MCF 10A (cell line): ENCODE measurements at regions not wholly inside any gene's neighbourhood (a gene's known extent, or its start where the extent isn't known, plus 50 kb on each side); places are given as distances from the start of the nearest gene placed in this dataset.

Experiments
- BruUV-seq: library from RNA; stranded (reverse); fragments of 400-500 nt; replicated peaks from 2 replicates; lab custom pipeline; 2021; lab: Mats Ljungman, UMichigan
- CTCF ChIA-PET: fragments of 300-600 bp; sonication (Branson Sonifier 250); formaldehyde crosslinking; extraction: SDS; loops from one replicate; lab custom pipeline; 2021; ENCODE audit warnings: antibody characterized with exemption, inconsistent platforms; lab: Yijun Ruan, JAX
- POLR2A ChIA-PET: fragments of 300-600, 350-650 bp; sonication (Branson Sonifier 250); formaldehyde crosslinking; extraction: SDS; loops from one replicate; lab custom pipeline; 2020; ENCODE audit warnings: antibody characterized with exemption, inconsistent platforms; lab: Yijun Ruan, JAX
- DNase-seq: peaks from one replicate; pipeline ENCODE4 v3.0.0-alpha.2; 2018; ENCODE audit not compliant: unreplicated experiment
- H3K27ac Mint-ChIP-seq: one replicate; pipeline ENCODE4 v1.8.0; 2022; ENCODE audit warnings: mild to moderate bottlenecking, low read depth, mixed read lengths; ENCODE audit not compliant: unreplicated experiment
- H3K27me3 Mint-ChIP-seq: one replicate; pipeline ENCODE4 v1.8.0; 2022; ENCODE audit warnings: mixed read lengths; ENCODE audit not compliant: insufficient read depth, unreplicated experiment
- H3K36me3 Mint-ChIP-seq: one replicate; pipeline ENCODE4 v1.8.0; 2022; ENCODE audit warnings: mild to moderate bottlenecking, moderate library complexity, mixed read lengths; ENCODE audit not compliant: insufficient read depth, unreplicated experiment
- H3K4me1 Mint-ChIP-seq: one replicate; pipeline ENCODE4 v1.8.0; 2022; ENCODE audit warnings: mixed read lengths; ENCODE audit not compliant: insufficient read depth, unreplicated experiment
- H3K4me3 Mint-ChIP-seq: one replicate; pipeline ENCODE4 v1.8.0; 2022; ENCODE audit warnings: mild to moderate bottlenecking, moderate library complexity, mixed read lengths; ENCODE audit not compliant: unreplicated experiment
- H3K9me3 Mint-ChIP-seq: one replicate; pipeline ENCODE4 v1.8.0; 2022; ENCODE audit warnings: mixed read lengths; ENCODE audit not compliant: unreplicated experiment
- intact Hi-C: fragments of 100-400 bp; cut with micrococcal nuclease; formaldehyde crosslinking; loops from 2 replicates; pipeline ENCODE4 v1.14.1; 2022
- TF ChIP-seq, protein P1 (sequence below): fragments of 200-600 bp; IDR thresholded peaks from one replicate; pipeline ENCODE4 v1.8.0; 2022; ENCODE audit warnings: antibody characterized with exemption, mild to moderate bottlenecking; ENCODE audit not compliant: unreplicated experiment

DNA sequence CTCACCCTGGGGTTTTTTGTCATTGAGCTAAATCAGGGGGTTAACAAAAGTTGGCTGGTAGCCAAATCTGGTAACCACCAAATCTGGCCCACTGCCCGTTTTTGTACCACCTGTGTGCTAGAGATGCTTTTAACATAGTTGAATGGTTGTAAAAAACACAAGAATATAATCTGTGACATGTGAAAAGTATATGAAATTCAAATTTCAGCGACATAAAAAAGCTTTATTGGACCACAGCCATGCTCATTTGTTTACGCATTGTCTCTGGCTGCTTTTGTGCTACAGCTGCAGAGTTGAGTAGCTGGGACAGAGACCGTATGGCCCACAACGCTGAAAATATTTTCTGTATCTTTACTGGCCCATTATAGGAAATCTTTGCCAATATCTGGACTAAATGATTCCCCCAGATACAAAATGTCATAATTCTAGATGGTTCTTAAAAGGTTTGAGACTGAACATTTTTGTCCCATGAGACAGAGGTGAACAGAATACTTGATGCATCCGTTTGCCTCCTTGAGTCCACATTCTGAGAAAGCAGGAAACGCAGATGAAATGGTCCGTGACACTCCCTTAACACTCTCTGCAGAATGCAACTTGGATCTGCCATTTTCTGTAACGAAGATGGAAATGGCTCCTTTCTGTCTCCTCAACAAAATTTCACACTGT is 120.9 kb upstream of the PDZRN3 start:
- intact Hi-C loops, result no loop called here
- Mint-ChIP-seq H3K27me3 (no peaks in the 10 kb centered on the region), H3K4me3 (no peak overlapping the region), H3K36me3 (no peaks in the 10 kb centered on the region), H3K4me1 (no peaks in the 10 kb centered on the region), H3K9me3 (no peaks in the 10 kb centered on the region), H3K27ac (no peak overlapping the region)
- BruUV-seq, result no TSS peak
- ChIA-PET CTCF (interaction anchor here (0.6 to 2.1 kb wide), 2 partner anchors 44 to 237 kb away, joined by 3 to 7 read pairs; no protein-coding TSS in a partner anchor), POLR2A (interaction anchor here (1.1 kb wide), 1 partner anchor 18 kb away, joined by 3 read pairs; no protein-coding TSS in a partner anchor)
- no peak for DNase-seq
- TF ChIP-seq, protein P1, sequence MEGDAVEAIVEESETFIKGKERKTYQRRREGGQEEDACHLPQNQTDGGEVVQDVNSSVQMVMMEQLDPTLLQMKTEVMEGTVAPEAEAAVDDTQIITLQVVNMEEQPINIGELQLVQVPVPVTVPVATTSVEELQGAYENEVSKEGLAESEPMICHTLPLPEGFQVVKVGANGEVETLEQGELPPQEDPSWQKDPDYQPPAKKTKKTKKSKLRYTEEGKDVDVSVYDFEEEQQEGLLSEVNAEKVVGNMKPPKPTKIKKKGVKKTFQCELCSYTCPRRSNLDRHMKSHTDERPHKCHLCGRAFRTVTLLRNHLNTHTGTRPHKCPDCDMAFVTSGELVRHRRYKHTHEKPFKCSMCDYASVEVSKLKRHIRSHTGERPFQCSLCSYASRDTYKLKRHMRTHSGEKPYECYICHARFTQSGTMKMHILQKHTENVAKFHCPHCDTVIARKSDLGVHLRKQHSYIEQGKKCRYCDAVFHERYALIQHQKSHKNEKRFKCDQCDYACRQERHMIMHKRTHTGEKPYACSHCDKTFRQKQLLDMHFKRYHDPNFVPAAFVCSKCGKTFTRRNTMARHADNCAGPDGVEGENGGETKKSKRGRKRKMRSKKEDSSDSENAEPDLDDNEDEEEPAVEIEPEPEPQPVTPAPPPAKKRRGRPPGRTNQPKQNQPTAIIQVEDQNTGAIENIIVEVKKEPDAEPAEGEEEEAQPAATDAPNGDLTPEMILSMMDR, result no peak

DNA sequence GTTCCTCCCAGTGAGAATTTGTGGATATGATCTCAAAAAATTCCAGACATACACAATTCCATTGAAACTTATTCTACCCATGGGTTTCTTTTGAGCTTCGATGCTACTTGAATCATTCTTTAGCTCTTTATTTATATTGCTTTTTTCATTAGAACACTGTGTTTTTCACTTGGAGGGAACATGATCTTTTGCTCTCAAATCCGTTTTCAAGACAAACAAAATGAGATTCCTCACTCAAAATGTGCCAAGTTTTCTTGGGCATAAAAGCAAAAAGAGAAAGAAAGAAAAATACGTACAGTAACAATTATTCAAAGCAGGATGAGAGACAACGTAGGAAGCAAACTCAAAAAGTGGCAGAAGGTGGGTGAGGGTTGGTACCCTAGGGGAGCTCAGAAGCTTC is 118.8 kb upstream of the PDZRN3 start:
- no peaks in the 10 kb centered on the region for H3K36me3 Mint-ChIP-seq
- no peak for DNase-seq
- H3K27me3 Mint-ChIP-seq, result no peaks in the 10 kb centered on the region
- H3K27ac Mint-ChIP-seq, result no peak overlapping the region
- H3K4me1 Mint-ChIP-seq, result no peaks in the 10 kb centered on the region
- H3K4me3 Mint-ChIP-seq, result no peak overlapping the region
- ChIA-PET POLR2A (no interaction called here), CTCF (no interaction called here)
- intact Hi-C loops, result no loop called here
- TF ChIP-seq, protein P1, result no peak
- BruUV-seq, result no TSS peak
- H3K9me3 Mint-ChIP-seq, result no peaks in the 10 kb centered on the region

DNA sequence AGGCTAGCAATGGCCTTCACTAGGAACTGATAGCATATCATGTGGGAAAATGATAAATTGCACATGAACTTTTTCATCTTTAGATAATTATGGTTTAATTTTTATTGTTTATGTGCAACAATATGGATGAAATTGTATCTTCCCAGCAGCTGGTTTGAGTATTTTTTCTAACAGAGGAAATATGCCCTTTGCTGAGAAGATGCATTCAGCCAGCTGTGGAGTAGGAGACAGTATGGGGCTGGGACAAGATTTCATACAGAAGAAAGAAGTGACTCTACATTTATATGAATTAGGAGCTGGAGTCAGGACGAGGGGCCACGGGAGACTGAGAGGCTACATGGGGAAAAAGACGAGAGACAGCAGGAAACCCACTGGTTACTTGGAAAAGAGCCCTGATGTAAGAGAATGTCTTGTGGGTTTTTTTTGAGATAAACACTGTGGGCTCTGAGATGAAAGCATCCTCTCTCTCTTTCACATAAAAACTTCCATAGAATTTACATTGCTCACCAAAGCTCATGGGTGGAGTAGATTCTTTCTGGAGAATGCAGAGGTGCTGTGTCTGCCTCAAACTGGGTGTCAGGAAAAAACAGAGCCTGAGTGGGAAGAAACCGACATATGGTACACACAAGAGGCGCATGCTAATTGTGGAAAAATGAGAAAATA is 115.2 kb upstream of the PDZRN3 start:
- no peak for DNase-seq
- intact Hi-C loops, result no loop called here
- no peaks in the 10 kb centered on the region for H3K4me1 Mint-ChIP-seq
- no peaks in the 10 kb centered on the region for H3K9me3 Mint-ChIP-seq
- POLR2A ChIA-PET, result no interaction called here
- no peaks in the 10 kb centered on the region for H3K36me3 Mint-ChIP-seq
- H3K27me3 Mint-ChIP-seq, result no peaks in the 10 kb centered on the region
- CTCF ChIA-PET, result interaction anchor here (0.6 to 0.7 kb wide), 2 partner anchors 13 to 18 kb away, joined by 3 read pairs; no protein-coding TSS in a partner anchor
- TF ChIP-seq, protein P1, result no peak
- no peak overlapping the region for H3K27ac Mint-ChIP-seq
- no TSS peak for BruUV-seq
- H3K4me3 Mint-ChIP-seq, result no peak overlapping the region

DNA sequence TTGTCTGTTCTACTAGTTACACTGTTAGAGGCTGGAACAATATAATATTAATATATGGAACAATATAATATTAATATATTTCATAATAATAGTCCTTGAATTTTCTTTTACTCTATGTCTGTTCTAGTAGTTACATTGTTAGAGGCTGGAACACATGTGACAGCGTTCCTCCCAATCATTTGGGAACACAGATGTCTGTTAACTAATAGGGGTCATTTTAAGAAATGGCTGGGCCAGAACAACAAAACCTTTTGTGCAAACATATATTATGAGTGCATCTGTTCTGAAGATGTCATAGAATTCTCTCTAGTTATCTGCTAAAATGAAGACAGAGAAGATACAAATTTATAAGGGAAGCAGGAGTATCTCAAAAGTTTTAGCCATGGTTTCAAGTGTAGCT is 114.0 kb upstream of the PDZRN3 start:
- no TSS peak for BruUV-seq
- intact Hi-C loops, result no loop called here
- Mint-ChIP-seq H3K4me1 (no peaks in the 10 kb centered on the region), H3K36me3 (no peaks in the 10 kb centered on the region), H3K27ac (no peak overlapping the region), H3K27me3 (no peaks in the 10 kb centered on the region), H3K4me3 (no peak overlapping the region), H3K9me3 (no peaks in the 10 kb centered on the region)
- POLR2A ChIA-PET, result no interaction called here
- TF ChIP-seq, protein P1, result no peak
- no peak for DNase-seq
- CTCF ChIA-PET, result no interaction called here
